Inflammatory macrophage treated with lipopolysaccharide for 1 hour (primary cell): ENCODE measurements at regions not wholly inside any gene's neighbourhood (a gene's known extent, or its start where the extent isn't known, plus 50 kb on each side); places are given as distances from the start of the nearest gene placed in this dataset.
"Not testable (repeated sequence)": the region's sequence is repeated elsewhere in the genome, so short reads cannot be mapped to it uniquely, and the experiment has no call there.

Source experiments
- DNase-seq, 2 donors: peaks; one replicate each; pipeline ENCODE4 v3.0.0-alpha.2; 2020 to 2022

DNA sequence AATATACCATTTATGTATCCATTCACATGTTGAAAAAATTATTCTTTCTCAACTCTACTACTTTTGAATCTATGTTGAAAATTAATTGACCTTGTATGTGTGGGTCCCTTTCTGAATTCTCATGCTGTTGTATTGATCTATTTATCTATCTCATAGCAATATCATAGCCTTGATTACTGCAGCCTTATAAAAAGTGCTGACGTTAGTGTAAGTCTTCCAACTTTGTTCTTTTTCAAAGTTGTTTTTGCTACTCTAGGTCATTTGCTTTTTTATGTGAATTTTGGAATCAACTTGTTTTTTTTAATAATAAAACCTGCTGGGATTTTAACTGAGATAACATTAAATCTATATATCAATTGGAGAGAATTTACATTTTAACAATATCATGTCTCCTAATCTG, 52.2 kb upstream of the PAX3 start:
- no peak for DNase-seq

DNA sequence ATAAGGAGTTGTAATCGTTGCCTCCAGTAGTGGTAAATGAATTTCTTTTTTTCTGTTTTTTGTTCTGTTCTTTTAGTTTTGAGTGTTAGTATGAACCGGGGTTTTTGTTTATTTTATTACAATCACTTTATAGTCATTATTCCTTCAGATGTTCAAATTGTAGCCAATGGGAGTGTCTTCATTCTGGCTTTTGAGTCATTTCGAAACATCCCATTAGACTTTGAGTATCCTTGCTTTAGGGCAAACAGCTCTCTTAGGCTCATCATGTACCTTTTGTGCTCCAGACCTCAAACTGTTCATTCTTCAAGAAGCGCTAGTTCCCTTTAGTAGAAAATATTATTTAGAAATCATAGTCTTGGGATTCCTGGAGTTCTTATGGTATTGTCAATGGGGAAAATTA, 54.2 kb upstream of the PAX3 start:
- DNase-seq, result no peak

DNA sequence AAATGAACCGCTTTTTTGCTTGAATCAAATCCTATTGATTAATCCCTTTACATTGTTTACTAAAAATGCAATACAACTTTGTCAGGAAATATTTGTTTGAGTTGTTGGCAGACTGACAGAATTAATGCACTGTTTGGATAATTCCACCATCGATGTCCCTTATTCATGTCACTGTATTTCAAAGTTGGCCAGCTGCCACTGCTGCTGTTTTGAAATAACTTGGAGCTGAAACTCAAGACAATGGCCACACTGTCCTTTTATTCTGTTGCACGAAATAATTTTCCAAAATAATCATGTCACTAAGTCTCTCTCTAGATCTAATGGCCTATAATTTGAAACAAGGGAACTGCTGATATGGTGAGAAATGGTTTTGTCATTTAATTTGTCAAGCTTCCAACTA, 55.2 kb upstream of the PAX3 start:
- no peak for DNase-seq

GRCh38 chr2:222355860-222356259, 57.1 kb upstream of the PAX3 start:
- no peak for DNase-seq

DNA sequence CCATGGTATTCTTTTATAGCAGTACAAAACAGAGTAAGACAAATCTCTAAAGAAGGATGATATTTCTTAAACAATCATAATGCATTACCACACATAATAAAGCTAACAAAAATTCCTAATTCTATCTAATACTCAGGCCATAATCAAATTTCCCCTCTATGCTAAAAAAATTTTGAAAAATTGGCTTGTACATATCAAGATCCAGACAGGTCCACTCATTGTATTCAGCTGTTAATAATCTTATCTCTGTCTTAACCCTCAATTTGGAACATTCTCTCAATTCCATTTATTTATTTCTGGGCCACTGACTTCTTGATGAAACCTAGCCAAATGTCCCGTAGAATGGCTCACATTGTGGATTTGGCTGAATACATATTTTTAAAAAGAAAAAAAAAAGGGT, 59.1 kb upstream of the PAX3 start:
- no peak for DNase-seq

DNA sequence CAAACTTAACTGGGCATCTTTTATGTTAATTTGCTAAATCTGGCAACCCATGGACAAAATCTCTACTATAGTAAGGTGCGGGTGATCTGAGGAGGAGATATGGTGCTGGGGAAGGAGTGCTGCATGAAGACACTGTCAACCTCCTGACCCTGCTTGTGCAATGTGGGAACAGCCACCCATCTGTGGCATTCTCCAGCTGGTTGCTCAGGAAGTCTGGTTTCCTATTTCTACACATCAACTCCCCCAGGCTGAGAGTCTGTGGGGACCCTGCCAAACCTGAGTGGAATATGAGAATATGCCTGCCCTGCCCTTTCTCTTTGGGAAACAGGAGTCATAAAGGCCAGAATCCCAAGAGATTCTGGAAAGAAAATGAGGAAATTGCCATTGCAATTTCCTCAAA, 60.1 kb upstream of the PAX3 start:
- DNase-seq, result peak; percentile 75 to 87

DNA sequence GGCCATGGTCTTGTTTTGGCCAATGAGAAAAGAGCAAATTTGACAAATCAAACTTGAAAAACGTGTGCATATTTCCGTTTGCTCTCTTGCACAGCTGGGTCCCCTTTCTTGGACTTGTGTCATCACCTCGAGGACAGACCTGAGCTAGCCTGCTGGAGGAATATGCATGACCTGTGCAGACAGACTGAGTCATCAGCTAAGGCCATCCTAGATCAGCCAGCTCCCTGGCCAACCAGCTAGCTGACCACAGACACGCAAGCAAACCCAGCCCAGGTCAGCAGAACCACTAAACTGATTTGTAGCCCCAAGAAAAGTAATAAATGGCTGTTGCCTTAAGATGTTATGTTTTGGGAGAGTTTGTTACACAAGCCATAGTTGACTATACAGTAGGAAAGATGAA, 61.3 kb upstream of the PAX3 start:
- no peak for DNase-seq

GRCh38 chr2:222360997-222361396, 62.2 kb upstream of the PAX3 start:
- DNase-seq, result no peak

- no peak for DNase-seq
Measured at GRCh38 chr2:222361787-222362186, 62.6 kb upstream of the SGPP2 start.

DNA sequence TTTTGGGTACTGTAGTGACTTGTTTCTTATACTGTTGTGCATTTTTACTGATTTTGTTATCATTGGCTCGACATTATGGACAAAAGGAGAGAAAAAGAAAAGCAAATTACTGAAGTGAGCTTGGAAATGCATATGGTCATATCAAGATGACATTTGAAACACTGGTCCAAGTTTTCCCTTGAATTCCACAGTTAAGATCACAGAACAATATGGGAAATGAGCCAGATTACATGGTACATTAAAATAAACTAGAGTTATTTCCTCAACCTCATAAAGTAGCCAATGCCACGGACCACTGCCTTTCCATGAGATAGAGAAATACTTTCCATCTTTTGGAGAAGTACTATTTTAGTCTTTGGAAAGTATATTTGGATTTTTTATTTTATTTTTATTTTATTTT, 62.0 kb upstream of the SGPP2 start:
- no peak for DNase-seq

- DNase-seq, result peak; percentile 75 to 91
Measured at GRCh38 chr2:222364285-222364895, 60.0 kb upstream of the SGPP2 start.

DNA sequence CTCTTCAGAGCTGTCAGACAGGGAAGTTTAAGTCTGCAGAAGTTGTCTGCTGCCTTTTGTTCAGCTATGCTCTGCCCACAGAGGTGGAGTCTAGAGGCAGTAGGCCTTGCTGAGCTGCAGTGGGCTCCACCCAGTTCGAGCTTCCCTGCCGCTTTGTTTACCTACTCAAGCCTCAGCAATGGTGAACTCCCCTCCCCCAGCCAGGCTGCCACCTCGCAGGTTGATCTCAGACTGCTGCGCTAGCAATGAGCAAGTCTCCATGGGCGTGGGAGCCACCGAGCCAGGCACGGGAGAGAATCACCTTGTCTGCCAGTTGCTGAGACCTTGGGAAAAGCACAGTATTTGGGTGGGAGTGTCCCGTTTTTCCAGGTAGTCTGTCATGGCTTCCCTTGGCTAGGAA, 56.1 kb upstream of the SGPP2 start:
- DNase-seq, result not testable (repeated sequence)

DNA sequence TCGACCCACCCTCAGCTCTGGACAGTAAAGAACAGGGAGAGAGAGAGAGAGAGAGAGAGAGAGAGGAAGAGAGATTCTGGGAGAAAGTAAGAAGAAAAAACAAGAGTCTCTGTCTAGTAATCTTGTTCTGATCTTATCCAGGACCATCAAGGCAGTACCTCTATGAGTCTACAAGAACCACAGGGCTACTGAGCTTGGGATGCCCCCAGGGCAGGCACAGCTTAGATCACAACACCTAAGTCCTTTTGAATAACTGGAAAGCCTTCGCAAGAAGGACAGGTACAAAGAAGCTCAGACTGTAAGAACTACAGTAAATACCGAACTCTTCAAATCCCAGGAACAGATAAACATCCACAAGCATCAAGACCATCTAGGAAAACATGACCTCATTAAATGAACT, 51.4 kb upstream of the SGPP2 start:
- no peak for DNase-seq
